ENCODE measurements at regions not wholly inside any gene's neighbourhood (a gene's known extent, or its start where the extent isn't known, plus 50 kb on each side); places are given as distances from the start of the nearest gene placed in this dataset.

GRCh38 chr19:28864577-28865042 is 348.3 kb downstream of the UQCRFS1 start:
- no peak for TF ChIP-seq CTCF (IDR thresholded peaks at IDR 0.05 in 4 of 5, conservative IDR thresholded peaks at IDR 0.05 in 1 of 5)
- no peak for TF ChIP-seq POLR2A (IDR thresholded peaks at IDR 0.05)

All from gastrocnemius medialis (tissue), 4 donors.